Globus pallidus (tissue), 1 donor: ENCODE measurements at regions not wholly inside any gene's neighbourhood (a gene's known extent, or its start where the extent isn't known, plus 50 kb on each side); places are given as distances from the start of the nearest gene placed in this dataset.

Experiments
- DNase-seq: peaks from one replicate; pipeline ENCODE4 v3.0.0-alpha.2; 2015; ENCODE audit warnings: low spot score

- DNase-seq, result no peak
These were observed 56.0 kb upstream of the CTTNBP2 start for GRCh38 chr7:117929237-117929636.

- DNase-seq, result no peak
These were observed 58.1 kb upstream of the CTTNBP2 start for GRCh38 chr7:117931314-117931713.

GRCh38 chr7:117937049-117937752, 64.0 kb upstream of the CTTNBP2 start:
- no peak for DNase-seq

- no peak for DNase-seq
These were observed 64.7 kb upstream of the CTTNBP2 start for GRCh38 chr7:117937753-117938483.

GRCh38 chr7:117941138-117941810, 68.0 kb upstream of the CTTNBP2 start:
- no peak for DNase-seq

- DNase-seq, result no peak
These were observed 69.5 kb upstream of the CTTNBP2 start for GRCh38 chr7:117942780-117943179.

- no peak for DNase-seq
These were observed 71.6 kb upstream of the CTTNBP2 start for GRCh38 chr7:117944886-117945285.

GRCh38 chr7:117946151-117946633, 73.0 kb upstream of the CTTNBP2 start:
- no peak for DNase-seq

- DNase-seq, result no peak
These were observed 76.0 kb upstream of the CTTNBP2 start for GRCh38 chr7:117949232-117949631.

GRCh38 chr7:117950601-117951260, 77.5 kb upstream of the CTTNBP2 start:
- no peak for DNase-seq

- no peak for DNase-seq
These were observed 78.0 kb upstream of the CTTNBP2 start for GRCh38 chr7:117951285-117951684.

- DNase-seq, result no peak
These were observed 78.5 kb upstream of the CTTNBP2 start for GRCh38 chr7:117951691-117952280.

GRCh38 chr7:117955046-117955445, 81.8 kb upstream of the CTTNBP2 start:
- DNase-seq, result no peak

- no peak for DNase-seq
These were observed 87.1 kb upstream of the CTTNBP2 start for GRCh38 chr7:117960351-117960750.

GRCh38 chr7:117961235-117961634, 88.0 kb upstream of the CTTNBP2 start:
- DNase-seq, result peak; percentile 12

GRCh38 chr7:117962366-117962994, 89.2 kb upstream of the CTTNBP2 start:
- no peak for DNase-seq

- DNase-seq, result no peak
These were observed 90.3 kb upstream of the CTTNBP2 start for GRCh38 chr7:117963264-117964197.

- DNase-seq, result no peak
These were observed 97.6 kb upstream of the CTTNBP2 start for GRCh38 chr7:117970801-117971200.

GRCh38 chr7:117971556-117972244, 98.5 kb upstream of the CTTNBP2 start:
- no peak for DNase-seq

GRCh38 chr7:117972606-117973005, 99.4 kb upstream of the CTTNBP2 start:
- no peak for DNase-seq
